ENCODE measurements at regions not wholly inside any gene's neighbourhood (a gene's known extent, or its start where the extent isn't known, plus 50 kb on each side); places are given as distances from the start of the nearest gene placed in this dataset.
"Not testable (repeated sequence)": the region's sequence is repeated elsewhere in the genome, so short reads cannot be mapped to it uniquely, and the experiment has no call there.

- no peak for DNase-seq
These were observed 202.8 kb upstream of the TSC22D1 start for GRCh38 chr13:44778761-44779484.

- not testable (repeated sequence) for DNase-seq
These were observed 199.2 kb upstream of the TSC22D1 start for GRCh38 chr13:44775290-44775689.

- DNase-seq: no peak
These were observed 194.8 kb upstream of the TSC22D1 start for GRCh38 chr13:44770951-44771350.

GRCh38 chr13:44769686-44770085 lies 193.6 kb upstream of the TSC22D1 start:
- DNase-seq: no peak

GRCh38 chr13:44768775-44769581 lies 192.8 kb upstream of the TSC22D1 start:
- DNase-seq: no peak

- DNase-seq: no peak
These were observed 192.1 kb upstream of the TSC22D1 start for GRCh38 chr13:44768239-44768638.

GRCh38 chr13:44765001-44765471 lies 188.9 kb upstream of the TSC22D1 start:
- DNase-seq: no peak

GRCh38 chr13:44764302-44764692 lies 188.2 kb upstream of the TSC22D1 start:
- no peak for DNase-seq

GRCh38 chr13:44763615-44764301 lies 187.6 kb upstream of the TSC22D1 start:
- DNase-seq: no peak

GRCh38 chr13:44762911-44763310 lies 186.8 kb upstream of the TSC22D1 start:
- DNase-seq: no peak

GRCh38 chr13:44760434-44760833 lies 184.3 kb upstream of the TSC22D1 start:
- no peak for DNase-seq

GRCh38 chr13:44759384-44760360 lies 183.5 kb upstream of the TSC22D1 start:
- DNase-seq: peak; percentile 18 to 34

GRCh38 chr13:44758630-44759383 lies 182.7 kb upstream of the TSC22D1 start:
- peak in 1 of 2 experiments; percentile 46 for DNase-seq

- DNase-seq: no peak
These were observed 181.5 kb upstream of the TSC22D1 start for GRCh38 chr13:44757671-44758070.

- no peak for DNase-seq
These were observed 180.2 kb upstream of the TSC22D1 start for GRCh38 chr13:44756276-44756810.

GRCh38 chr13:44755872-44756271 lies 179.7 kb upstream of the TSC22D1 start:
- no peak for DNase-seq

GRCh38 chr13:44752164-44752563 lies 176.0 kb upstream of the TSC22D1 start:
- DNase-seq: no peak

GRCh38 chr13:44750630-44751029 lies 174.5 kb upstream of the TSC22D1 start:
- DNase-seq: no peak

- DNase-seq: no peak
These were observed 173.8 kb upstream of the TSC22D1 start for GRCh38 chr13:44749906-44750305.

GRCh38 chr13:44748439-44748838 lies 172.3 kb upstream of the TSC22D1 start:
- DNase-seq: no peak

- no peak for DNase-seq
These were observed 171.0 kb upstream of the TSC22D1 start for GRCh38 chr13:44747179-44747578.
